Inflammatory macrophage (primary cell): ENCODE measurements at regions not wholly inside any gene's neighbourhood (a gene's known extent, or its start where the extent isn't known, plus 50 kb on each side); places are given as distances from the start of the nearest gene placed in this dataset.
"Not testable (repeated sequence)": the region's sequence is repeated elsewhere in the genome, so short reads cannot be mapped to it uniquely, and the experiment has no call there.

Experiments
- DNase-seq, 2 donors: peaks; one replicate each; pipeline ENCODE4 v3.0.0-alpha.2; 2020 to 2022

DNA sequence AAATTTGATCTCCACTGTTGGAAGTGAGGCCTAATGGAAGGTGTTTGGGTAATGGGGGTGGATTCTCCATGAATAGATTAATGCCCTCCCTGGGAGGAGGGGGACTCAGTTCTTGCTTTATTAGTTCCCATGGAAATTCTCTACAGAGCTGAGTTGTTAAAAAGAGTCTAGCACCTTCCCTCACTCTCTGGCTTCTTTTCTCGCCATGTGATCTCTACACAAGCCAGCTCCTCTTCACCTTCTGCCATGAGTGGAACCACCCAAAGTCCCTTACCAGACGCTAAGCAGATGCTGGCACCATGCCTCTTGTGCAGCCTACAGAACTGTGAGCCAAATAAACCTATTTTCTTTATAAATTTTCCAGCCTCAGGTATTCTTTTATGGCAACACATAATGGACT lies 465.8 kb upstream of the ANO5 start:
- DNase-seq: no peak

DNA sequence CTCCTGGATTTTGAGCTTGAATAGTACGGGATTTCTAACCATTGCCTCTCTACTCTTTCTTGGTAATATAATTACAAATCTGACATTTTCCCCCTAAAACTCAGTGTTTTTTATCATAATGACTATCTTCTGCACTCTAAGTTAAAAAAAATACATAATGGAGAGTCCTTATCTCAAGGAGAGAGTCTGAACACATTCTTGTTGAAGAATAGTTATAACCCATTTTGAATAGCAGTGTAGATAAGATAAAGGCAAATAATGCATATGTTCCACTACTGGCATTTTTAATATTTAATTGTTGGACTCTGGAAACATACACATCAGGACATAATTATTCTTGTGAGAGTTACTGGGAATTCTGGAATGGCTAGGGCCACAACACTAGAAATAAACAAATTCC lies 456.5 kb upstream of the ANO5 start:
- DNase-seq: no peak

DNA sequence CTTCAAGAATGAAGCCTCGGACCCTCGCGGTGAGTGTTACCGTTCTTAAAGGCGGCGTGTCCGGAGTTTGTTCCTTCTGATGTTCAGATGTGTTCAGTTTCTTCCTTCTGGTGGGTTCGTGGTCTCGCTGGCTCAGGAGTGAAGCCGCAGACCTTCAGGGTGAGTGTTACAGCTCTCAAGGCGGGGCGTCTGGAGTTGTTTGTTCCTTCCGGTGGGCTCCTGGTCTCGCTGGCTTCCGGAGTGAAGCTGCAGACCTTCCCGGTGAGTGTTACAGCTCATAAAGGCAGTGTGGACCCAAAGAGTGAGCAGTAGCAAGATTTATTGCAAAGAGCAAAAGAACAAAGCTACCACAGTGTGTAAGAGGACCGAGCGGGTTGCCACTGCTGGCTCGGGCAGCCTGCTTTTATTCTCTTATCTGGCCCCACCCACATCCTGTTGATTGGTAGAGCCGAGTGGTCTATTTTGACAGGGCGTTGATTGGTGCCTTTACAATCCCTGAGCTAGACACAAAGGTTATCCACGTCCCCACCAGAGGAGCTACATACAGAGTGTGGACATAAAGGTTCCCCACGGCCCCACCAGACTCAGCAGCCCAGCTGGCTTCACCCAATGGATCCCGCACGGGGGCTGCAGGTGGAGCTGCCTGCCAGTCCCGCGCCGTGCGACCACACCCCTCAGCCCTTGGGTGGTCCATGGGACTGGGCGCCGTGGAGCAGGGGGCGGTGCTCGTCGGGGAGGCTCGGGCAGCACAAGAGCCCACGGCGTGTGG lies 440.2 kb upstream of the ANO5 start:
- not testable (repeated sequence) for DNase-seq

DNA sequence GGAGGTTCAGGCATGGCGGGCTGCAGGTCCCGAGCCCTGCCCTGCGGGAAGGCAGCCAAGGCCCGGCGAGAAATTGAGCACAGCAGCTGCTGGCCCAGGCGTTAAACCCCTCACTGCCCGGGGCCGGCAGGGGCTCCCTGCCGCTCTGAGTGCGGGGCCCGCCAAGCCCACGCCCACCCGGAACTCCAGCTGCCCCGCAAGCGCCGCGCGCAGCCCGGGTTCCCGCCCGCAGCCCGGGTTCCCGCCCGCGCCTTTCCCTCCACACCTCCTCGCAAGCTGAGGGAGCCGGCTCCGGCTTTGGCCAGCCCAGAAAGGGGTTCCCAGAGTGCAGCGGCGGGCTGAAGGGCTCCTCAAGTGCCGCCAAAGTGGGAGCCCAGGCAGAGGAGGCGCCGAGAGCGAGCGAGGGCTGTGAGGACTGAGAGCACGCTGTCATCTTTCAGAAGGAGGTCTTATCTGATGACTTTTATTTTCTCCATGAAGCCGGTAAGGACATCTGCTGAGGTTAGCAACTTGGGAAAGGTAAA lies 439.6 kb upstream of the ANO5 start:
- not testable (repeated sequence) for DNase-seq

DNA sequence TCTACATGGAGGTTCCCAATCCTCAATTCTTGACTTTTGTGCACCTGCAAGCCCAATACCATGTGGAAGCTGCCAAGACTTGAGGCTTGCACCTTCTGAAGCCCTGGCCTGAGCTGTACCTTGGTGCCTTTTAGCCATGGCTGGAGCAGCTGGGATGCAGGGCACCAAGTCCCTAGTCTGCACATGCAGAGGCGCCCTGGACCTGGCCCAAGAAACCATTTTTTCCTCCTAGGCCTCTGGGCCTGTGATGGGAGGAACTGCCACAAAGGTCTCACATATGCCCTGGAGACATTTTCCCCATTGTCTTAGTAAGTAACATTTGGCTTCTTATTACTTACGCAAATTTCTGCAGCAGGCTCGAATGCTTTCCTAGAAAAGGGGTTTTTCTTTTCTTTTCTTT lies 431.9 kb upstream of the ANO5 start:
- no peak for DNase-seq

DNA sequence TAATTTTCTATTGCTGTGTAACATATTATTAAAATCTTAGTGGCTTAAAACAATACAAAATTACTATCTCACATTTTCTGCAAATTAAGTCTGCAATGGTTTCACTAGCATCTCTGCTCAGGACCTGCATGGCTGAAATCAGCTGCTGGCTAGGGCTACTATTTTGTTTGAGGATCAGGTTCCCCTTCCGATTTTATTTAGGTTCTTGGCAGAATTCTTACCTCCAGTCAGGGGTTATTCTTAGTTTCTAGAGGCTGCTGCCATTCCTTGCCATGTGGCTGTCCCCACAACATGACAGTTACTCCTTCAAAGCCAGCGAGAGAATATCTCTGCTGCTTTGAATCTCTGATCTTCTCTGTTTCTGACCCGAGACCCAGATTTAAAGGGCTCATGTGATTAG lies 424.5 kb upstream of the ANO5 start:
- DNase-seq: no peak

DNA sequence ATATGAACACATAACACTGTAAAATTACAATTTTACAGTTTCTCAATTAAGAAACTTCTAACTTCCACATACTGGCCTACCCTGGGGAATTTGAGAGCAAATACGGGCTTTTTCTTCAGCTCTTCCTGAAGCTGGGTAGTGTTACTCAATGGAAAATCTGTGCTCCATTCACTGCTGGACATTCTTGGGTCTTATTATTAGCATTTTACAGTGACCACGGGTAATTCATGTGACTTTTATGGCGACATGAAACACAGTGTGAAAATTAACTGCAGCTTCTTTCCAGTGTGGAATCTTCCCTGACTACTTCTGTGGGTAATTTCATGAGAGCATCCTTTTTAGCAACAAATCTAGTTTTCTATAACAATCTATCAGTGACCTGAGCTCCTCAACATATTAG lies 423.7 kb upstream of the ANO5 start:
- no peak for DNase-seq

DNA sequence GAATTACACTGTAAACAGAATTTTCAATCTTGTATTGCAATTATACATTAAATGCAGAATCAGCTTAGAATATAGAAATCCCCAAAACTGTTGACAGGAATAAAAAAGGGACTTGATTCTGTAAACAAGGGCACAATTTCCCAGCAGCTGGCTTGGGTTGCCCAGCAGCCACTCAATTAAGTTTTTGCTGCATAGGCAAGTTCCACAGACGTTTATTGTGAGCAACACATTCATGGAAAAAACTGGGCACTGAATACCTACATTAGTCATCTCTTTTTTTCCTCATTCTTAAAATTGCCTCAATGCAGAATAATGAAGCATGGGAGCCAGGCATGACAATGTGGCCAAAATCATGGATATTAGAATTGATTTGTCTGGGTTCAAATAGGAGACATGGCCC lies 421.8 kb upstream of the ANO5 start:
- DNase-seq: no peak

DNA sequence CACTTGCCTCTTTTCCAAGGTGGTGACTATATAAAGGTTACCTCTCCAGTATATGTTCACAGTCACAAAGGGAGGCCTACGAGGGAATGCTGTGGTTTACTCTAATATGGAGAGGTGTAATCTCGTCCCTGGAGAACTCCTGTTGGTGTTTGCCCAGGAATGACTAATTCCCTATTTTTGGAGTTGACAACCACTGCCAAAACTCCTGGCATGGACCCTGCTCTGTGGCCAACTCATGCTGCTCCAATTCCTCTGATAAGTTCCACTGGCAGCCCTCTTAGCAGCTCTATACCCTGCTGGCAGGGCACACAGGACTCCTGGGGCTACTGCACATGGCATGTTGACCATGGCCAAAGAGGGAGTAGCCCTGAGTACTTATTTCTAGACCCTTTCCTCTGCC lies 418.7 kb upstream of the ANO5 start:
- no peak for DNase-seq

DNA sequence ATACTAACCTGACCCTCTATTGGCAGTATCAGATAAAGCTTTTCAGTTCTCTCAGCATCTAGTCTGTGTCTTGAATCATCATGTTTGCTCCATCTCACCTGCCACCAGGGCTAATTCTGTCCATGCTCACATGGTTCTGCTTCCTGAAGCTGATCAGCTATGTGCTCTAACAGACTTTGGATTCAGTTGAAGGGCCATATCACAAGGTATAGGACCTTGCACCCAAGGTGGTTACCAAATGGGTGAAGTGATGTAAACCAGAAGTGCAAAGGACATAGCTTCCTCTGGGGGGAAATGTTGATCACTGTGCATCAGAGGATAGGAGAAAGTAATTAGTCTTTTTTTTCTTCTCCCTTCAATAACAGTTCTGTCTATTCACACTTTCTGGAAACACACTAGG lies 417.0 kb upstream of the ANO5 start:
- DNase-seq: no peak

DNA sequence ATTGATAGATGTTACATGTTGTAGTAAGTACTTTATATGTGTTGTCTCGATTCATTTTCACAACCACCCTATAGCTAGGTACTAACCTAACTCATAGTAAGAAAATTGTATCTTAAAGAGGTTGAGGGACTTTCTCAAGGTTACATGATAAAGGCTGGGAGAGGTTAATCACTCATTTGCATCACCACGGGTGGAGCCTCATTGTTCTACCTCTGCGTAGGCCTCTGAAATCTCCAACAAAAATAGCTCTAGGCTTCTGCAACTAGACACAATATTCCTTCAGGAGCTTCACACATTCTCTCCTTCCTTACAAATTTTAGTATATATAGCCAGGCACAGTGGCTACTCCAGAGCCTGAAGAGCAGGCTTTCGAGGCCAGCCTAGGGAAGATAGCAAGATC lies 408.9 kb upstream of the ANO5 start:
- DNase-seq: no peak

DNA sequence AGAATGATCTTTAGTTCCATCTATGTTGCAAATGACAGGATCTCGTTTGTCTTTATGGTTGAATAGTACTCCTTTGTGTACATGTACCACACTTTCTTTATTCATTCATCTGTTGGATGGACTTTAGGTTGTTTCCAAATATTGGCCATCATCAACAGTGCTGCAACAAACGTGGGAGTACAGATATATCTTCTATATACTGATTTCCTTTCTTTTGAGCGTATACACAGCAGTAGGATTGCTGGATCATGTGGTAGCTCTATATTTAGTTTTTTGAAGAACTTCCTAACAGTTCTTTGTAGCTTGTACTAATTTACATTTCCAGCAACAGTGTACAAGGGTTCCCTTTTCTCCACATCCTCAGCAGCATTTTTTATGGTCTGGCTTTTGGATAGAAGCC lies 407.5 kb upstream of the ANO5 start:
- no peak for DNase-seq

DNA sequence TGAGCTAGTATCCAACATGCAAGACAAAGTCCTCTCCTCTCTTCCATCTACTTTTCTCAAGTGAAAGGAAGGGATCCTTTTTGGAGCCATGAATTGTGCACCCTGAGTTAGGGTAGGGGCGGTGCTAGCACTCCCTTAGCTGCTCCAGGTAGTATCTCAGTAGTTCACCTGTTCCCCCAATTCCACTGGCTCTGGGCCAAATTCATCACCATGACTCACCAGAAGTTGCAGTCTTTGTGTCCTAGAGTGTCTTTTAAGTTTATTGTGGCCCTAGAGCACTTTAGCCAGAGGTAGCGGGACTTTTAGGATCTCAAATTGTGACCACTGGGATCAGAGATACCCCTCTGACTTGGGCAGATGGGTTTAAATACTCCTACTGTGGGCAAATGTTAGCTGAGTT lies 398.6 kb upstream of the ANO5 start:
- no peak for DNase-seq

DNA sequence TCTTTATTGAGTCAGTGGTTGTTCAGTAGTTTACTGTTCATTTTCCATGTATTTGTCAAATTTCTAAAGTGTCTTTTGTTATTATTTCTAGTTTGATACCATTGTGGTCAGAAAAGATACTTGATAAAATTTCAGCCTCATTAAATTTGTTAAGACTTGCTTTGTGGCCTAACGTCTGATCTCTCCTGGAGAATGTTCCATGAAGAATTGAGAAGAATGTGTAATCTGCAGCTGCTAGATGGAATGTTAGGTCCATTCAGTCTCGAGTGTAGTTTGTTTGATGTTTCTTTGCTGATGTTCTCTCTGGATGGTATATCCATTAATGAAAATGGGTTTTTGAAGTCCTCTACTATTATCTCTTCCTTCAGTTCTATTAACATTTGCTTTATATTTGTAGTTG lies 394.7 kb upstream of the ANO5 start:
- DNase-seq: no peak

DNA sequence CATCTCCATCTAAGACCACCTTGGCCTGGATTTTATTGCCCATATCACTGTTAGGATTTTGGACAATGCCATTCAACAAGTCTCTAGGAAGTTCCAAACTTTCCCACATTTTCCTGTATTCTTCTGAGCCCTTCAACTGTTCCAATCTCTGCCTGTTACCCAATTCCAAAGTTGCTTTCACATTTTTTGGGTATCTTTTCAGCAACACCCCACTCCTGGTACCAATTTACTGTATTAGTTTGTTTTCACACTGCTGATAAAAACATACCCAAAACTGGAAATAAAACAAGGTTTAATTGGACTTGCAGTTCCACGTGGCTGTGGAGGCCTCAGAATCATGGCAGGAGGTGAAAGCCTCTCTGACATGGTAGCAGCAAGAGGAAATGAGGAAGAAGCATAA lies 388.4 kb upstream of the ANO5 start:
- not testable (repeated sequence) for DNase-seq

DNA sequence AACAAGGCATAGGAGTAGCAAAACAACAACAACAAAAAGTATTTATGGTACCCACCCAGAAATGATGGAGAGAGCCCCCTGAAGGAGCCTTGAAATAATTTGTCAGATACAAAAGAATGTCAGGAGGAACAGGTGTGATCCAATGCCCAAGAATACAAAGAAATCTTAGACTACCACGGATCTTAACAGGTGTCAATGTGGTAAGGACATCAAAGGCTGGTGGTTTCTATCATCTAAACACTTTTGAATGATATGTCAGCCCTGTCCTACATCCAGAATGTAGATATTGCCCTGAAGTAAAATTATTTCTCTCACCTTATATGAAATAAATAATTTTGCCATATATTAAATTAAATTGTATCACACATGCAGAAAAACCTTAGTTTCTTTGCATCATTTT lies 386.4 kb upstream of the ANO5 start:
- no peak for DNase-seq

DNA sequence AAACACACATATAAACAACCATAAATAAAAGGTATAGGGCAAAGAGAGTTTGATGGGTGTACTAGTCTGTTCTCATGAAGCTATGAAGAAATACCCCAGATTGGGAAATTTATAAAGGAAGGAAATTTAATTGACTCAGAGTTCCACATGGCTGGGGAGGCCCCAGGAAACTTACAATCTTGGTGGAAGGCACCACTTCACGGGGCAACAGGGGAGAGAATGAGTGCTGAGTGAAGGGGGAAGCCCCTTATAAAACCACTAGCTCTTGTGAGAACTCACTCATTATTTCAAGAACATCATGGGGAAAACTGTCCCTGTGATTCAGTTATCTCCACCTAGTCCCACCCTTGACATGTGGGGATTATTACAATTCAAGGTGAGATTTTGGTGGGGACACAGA lies 385.9 kb upstream of the ANO5 start:
- DNase-seq: peak in 1 of 2 donors; percentile 17

DNA sequence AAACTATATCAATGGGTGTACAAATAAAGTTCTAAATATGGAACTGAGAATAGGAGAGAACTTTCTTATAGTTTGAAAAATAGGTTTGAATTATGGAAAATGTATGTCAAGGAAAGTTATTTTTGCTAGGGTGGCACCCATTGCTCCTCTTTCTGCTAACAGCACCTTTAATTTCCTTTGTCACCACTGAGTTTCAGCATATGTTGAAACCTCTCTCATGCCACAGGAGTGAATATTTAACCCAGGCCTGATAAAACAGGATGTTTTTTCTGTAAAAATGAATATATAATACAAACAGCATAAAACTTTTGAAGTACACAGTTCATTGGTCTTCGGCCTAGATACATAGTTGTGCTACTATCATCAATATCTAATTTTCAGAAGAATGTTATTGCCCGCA lies 385.5 kb upstream of the ANO5 start:
- DNase-seq: no peak

DNA sequence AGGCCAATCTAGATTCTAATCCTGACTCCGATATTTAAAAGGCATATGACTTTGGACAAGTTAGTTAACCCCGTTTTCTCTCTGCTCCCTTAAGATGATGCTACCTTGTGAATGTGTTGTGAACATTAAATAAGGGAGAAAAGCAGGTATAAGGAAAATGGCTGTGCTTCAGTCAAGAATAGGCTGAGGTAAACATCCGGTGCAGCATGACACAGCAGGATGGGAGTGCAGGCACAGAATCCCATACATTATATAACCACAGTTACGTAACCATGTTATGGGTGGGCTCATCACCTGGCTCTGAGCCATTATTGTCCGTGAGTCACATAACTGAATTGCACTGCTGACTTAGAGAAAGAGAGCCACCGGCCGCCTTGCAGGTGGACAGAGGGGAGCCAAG lies 382.2 kb upstream of the ANO5 start:
- DNase-seq: no peak

DNA sequence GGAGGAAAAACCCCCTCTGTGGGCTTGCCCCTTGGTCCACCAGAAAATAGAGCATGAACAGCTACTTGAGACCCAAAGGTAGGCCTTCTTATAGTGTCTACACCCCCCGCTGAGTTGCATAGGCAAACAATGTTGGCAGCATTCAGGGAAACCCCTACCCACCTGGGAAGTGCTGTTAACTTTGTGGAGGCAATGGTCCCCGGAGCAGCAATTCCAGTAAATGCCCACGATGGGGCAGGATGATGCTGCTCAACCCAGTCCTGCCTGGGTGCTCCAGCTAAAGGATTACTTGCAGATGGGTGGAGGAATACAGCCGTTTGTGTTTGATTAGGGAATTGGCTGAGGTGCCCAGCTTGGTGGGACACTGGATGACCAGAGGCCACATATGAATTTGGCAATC lies 381.3 kb upstream of the ANO5 start:
- DNase-seq: no peak

DNA sequence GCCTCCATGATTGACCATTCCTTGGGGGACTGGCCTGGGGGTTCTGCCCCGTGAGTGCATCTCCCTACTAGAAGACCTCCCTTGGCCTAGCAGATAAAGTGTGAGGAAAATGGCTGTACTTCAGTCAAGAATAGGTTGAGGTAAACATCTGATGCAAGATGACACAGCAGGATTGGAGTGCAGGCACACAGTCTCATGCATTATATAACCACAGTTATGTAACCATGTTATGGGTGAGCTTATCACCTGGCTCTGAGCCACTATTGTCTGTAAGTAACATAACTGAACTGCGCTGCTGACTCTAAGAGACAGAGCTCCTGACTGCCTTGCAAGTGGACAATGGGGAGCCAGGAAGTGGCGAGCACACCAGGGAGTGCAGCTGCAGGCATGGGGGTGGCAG lies 378.7 kb upstream of the ANO5 start:
- DNase-seq: no peak

DNA sequence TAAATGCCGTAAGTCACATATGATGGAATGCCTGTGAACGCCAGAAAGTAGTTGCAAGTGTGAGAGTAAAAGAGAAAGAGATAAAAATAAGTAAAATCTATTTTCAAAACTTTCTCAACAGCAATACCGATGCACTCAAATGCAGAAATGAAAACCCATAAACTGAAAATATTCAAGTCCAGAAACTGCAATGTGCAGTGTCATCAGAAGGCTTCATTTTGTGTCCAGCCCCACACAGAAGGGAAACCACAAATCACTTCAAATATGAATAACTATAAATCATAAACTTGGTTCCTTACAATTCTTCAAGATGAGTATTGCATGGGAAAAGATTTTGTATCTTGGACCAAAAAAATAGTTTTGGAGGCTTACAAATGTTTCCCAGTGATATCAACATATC lies 375.2 kb upstream of the ANO5 start:
- DNase-seq: no peak

DNA sequence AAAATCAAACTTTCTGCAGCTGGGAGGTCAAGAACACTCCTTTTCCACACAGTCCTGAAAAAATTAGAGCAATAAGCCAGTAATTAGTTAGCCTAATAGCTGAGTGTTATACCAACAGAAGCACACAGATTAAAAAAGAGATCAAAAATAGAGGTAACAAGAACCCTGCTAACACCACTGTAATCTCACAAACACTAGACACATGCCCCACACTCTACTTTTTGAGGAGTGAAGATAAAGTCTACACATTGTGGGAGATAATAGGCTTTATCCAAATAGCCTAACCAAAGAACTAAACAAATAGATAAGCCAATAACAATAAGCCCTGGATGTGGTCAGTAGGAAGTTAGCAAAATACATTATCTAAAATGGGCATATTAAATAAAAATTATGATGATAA lies 372.7 kb upstream of the ANO5 start:
- DNase-seq: no peak

DNA sequence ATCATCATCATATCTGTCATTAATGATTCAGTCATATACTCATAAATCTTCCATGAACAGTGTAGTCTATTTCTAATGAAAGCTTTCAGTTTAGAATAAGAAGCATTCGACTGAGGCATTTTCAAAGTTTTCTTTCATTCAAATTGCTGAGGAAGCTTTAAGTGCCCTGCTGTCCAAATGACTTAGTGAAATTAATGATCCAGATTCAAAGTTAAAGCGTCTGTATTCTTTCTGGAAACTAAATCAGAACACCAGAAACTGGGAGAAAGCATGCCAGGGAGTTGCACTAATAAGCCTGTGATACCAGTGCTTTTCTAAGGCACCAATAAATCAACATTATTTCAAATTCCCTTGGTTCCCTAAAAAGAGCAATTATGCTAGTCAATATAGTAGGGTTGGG lies 367.8 kb upstream of the ANO5 start:
- DNase-seq: no peak

DNA sequence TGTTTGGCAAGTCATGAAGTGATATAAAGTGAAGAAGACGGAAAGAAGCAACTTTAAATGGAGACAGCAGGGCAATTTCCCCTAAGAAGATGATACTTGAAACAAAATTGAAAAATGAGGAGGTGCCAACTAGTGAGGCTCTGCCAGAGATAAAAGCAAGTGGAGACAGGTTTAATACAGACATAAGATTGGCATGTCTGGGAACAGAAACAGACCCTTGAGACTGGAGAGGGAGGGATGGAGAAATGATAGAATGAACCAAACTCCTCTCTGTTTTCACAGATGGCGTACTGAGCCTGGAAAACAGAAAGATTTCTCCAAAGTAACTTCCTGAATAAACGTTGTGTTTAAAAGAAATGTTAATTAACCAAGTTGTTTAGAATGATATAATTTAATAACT lies 354.5 kb upstream of the ANO5 start:
- no peak for DNase-seq
